HG02610 (cell line): ENCODE measurements at regions not wholly inside any gene's neighbourhood (a gene's known extent, or its start where the extent isn't known, plus 50 kb on each side); places are given as distances from the start of the nearest gene placed in this dataset.

Experiments used
- ATAC-seq: cut with Tn5 transposase; IDR thresholded peaks from one replicate; pipeline ENCODE4 v1.9.1; 2021; ENCODE audit warnings: mild to moderate bottlenecking, moderate library complexity; ENCODE audit not compliant: unreplicated experiment

DNA sequence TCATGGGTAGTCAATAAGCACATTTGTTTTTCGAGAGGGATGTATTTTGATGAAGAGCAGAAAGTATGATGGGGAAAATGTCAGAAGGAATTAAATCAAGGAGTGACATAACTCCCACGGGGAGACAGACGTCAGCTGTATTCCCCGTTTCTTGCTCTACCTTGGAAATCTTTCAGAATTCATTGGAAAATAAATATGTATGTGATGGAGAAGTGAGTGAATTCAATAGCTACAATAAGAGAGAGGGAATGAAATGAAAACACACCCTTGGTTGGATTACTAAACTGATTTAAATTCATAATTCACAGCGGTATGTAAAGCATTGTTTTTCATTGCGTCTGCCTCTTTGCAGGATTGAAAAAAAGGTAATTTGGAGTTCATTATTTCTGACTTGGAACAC lies 209.7 kb upstream of the KLF4 start:
- ATAC-seq: no peak

- no peak for ATAC-seq
Observed at GRCh38 chr9:107698779-107699178, 209.2 kb upstream of the KLF4 start.

DNA sequence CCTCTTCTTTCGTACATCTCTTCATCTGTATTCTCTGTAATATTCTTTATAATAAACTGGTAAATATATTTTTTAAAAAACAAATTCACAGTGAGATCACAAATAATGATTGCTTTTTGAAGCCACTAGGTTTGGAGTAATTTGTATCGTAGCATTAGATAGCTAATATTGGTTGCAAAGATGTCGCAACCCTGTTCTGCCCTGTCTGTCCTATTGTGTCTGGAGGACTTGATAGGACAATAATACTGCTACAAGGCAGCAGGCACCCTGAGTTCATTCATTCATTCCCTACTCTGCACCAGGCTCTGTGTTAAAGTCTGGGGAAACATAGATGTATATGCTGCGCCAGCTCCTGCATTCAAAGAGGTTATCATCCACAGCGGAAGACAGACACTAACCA lies 206.7 kb upstream of the KLF4 start:
- no peak for ATAC-seq

GRCh38 chr9:107694390-107694789 lies 204.8 kb upstream of the KLF4 start:
- no peak for ATAC-seq

- ATAC-seq: no peak
Observed at GRCh38 chr9:107693625-107694326, 204.2 kb upstream of the KLF4 start.

DNA sequence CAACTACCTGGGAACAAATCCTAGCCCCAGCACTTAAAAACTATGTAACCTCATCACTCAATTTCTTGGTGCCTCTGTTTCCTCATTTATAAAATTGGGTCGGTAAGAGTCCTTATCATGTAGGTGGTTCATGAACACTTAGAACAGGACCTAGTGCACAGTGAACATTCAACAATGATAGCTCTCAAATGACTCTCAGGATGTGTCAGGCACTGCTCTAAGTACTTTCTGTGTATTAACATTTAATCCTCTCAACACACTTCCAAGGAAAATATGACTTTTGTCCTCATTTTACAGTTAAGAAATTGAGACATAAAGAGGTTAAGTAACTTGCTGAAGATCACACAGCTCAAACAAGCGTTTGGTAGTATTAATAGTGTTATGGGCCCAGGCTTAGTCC lies 202.1 kb upstream of the KLF4 start:
- ATAC-seq: no peak

DNA sequence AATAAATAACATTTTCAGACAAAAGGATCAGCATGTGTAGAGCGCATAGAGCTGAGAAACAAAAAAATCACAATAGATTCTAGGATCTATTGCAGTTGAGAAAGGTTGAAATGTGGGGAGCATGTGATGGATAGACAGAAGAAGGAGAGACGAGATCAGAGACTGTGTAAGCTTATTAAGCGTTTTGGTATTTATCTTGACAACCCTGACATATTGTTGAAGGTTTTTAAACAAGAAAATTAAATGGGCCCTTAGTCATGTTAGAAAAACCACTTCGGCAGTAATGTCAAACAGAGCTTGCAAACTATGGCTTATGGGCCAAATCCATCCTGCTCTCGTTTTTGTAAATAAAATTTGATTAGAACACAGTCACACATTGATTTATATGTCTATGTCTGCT lies 200.5 kb upstream of the KLF4 start:
- no peak for ATAC-seq

GRCh38 chr9:107688728-107689127 lies 199.2 kb upstream of the KLF4 start:
- ATAC-seq: no peak

- ATAC-seq: no peak
Observed at GRCh38 chr9:107685901-107686300, 196.3 kb upstream of the KLF4 start.

- ATAC-seq: no peak
Observed at GRCh38 chr9:107685376-107685775, 195.8 kb upstream of the KLF4 start.

- ATAC-seq: no peak
Observed at GRCh38 chr9:107684224-107684623, 194.7 kb upstream of the KLF4 start.

DNA sequence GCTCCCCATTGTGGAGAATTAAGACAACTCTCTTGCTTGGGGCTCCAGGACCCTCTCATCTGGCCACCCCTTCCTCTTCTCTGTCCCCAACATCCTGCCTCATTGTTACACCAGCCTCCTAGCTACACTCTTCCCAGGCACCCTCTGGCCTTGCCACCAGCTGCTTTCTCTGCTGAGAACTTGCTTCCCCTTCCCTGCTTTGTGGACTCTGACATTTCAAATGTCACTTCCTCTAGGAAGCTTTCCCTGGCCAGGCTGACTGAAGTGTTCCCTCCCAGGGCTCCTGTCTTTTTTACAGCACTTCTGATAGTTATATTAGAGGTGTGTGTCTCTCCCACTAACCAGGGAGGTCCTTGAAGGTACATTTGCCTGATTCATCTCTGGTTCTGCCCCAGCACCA lies 194.0 kb upstream of the KLF4 start:
- ATAC-seq: no peak

GRCh38 chr9:107681988-107682387 lies 192.4 kb upstream of the KLF4 start:
- ATAC-seq: no peak

GRCh38 chr9:107675351-107676259 lies 186.0 kb upstream of the KLF4 start:
- no peak for ATAC-seq

DNA sequence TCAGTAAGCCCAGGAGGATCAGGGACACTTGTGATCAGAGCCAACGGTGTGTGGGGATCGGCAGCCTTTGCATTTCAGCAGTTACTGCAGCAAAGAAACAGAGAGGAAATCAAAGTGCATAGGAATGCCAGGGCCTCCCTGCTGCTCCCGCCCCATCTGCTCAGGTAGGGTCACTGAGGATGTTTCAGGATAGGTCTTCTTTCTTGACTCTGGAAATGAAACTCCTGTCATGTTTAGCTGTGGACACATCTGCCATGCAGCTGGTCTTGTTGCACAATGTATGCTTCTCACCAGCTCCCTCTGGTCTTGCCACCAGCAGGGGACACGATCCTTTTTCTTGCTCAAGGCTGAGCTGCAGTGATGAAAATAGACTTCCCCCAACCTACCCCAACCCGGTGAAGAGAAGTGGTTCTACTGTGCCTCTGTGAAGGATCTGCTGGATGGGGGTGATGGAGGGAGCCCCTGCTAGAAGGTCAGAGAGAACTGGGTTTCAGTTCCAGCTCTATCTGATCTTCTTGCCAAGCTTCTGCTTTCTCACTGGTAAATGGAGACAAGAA lies 185.2 kb upstream of the KLF4 start:
- ATAC-seq: no peak

- no peak for ATAC-seq
Observed at GRCh38 chr9:107673861-107674720, 184.5 kb upstream of the KLF4 start.

GRCh38 chr9:107671588-107671987 lies 182.0 kb upstream of the KLF4 start:
- no peak for ATAC-seq

- no peak for ATAC-seq
Observed at GRCh38 chr9:107669422-107669821, 179.9 kb upstream of the KLF4 start.

DNA sequence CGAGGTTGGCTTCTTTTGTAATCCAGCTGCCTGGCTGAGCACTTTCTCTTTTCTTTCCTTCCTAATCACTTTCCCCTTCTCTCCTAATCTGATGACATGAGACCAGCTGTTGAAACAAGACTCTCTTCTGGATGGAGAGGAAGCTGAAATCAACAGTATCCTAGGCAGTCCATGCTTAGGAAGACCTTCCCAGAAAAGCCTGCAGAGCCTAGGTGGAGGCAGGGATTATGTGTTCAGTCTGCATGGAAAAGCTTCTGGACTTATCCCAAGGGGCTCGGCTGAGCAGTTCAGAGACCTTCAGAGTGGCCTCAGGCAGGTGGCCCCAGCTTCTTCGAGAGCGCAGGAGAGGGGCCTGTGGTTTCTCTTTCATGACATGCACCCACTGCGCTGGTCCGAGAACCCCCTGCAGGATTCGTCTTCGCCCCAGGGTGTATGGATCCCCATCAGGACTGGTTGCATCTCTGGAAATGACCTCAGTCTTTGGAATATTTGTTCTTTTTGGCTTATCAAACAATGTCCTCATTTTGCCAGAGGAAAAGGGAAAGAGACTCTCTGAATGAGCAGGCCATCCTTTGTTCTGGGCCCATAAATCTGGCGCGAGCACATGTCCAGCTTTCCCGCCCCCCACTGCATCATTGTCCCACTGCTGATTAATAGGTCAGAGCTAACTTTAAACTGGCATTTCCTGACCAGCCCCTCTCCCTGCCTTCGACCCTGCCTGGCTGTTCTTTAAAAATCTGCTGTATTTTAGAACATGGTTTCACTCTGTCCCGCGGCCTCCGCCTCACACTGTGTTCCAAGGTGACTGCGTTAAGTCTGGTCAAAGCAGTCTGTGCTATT lies 177.9 kb upstream of the KLF4 start:
- no peak for ATAC-seq

DNA sequence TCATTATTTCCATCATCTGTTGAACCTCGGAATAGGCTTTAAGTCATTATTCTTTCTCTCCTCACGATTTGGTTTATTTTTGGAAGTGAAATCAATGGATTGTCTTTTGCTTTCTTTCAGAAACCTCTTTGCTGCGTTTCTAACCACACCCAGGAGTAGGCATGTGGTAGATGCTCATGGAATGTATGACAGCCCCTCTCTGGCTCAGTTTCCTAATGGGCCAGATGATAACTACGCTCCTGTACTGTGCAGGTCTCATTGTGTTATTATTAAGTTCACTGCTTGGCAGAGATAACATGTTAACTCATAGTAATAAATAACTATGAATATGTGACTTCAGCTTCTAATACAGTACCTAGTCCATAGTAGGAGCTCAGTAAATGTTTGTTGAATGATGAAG lies 175.5 kb upstream of the KLF4 start:
- no peak for ATAC-seq
